ENCODE measurements at regions not wholly inside any gene's neighbourhood (a gene's known extent, or its start where the extent isn't known, plus 50 kb on each side); places are given as distances from the start of the nearest gene placed in this dataset.

GRCh38 chrX:25076941-25077500 is 61.3 kb upstream of the ARX start (continued):
- TF ChIP-seq DDIT3 (CRISPR knock-in tag; IDR thresholded peaks at IDR 0.05) (no peak), YEATS2 (CRISPR knock-in tag; IDR thresholded peaks at IDR 0.05; ENCODE audit: borderline replicate concordance) (no peak), GABPA (IDR thresholded peaks at IDR 0.05; ENCODE audit: low read depth, low read length) (no peak), GABPA (CRISPR knock-in tag; IDR thresholded peaks at IDR 0.05; ENCODE audit: low read depth) (no peak), KLF13 (CRISPR knock-in tag; IDR thresholded peaks at IDR 0.05) (no peak), RXRB (CRISPR knock-in tag; IDR thresholded peaks at IDR 0.05; ENCODE audit: borderline replicate concordance) (no peak), PTBP1 (IDR thresholded peaks at IDR 0.05; ENCODE audit: low read depth, low read length, poor library complexity, severe bottlenecking) (no peak), ZSCAN20 (CRISPR knock-in tag; IDR thresholded peaks at IDR 0.05; ENCODE audit: borderline replicate concordance) (no peak)

GRCh38 chrX:25072247-25072646 is 56.5 kb upstream of the ARX start:
- no peaks in the 10 kb centered on the region for H3K79me2 ChIP-seq (ENCODE audit: insufficient read depth, low read length)
- ATAC-seq (no peak), FAIRE-seq (no peak), DNase-seq (ENCODE audit: low spot score) (no peak)
- intact Hi-C loops (cut with micrococcal nuclease; ENCODE audit: unreplicated experiment) (no loop called here), in situ Hi-C loops (cut with HindIII; ENCODE audit: extremely low pct_ligation_motif_present, low pct_unique_long_range_greater_than_20kb) (no loop called here)
- H3K36me3 ChIP-seq (replicated peaks in 1 of 2; ENCODE audit: control insufficient read depth in 1 of 2, insufficient read depth in 2 of 2, low read length in 2 of 2), result no peaks in the 10 kb centered on the region
- no peak overlapping the region for H3K27ac ChIP-seq (ENCODE audit: extremely low read length, insufficient read depth, low read length)
- no peak overlapping the region for H2AFZ ChIP-seq (ENCODE audit: low read length)
- no peaks in the 10 kb centered on the region for H3K4me1 ChIP-seq (ENCODE audit: insufficient read depth, low read length)
- no peak overlapping the region for H3K4me3 ChIP-seq (replicated peaks in 1 of 3; ENCODE audit: insufficient read depth in 1 of 3, low read depth in 2 of 3, low read length in 3 of 3)
- no peaks in the 10 kb centered on the region for H4K20me1 ChIP-seq (ENCODE audit: insufficient read depth, low read length)
- BruUV-seq (replicated peaks), result no TSS peak
- POLR2A ChIA-PET, result no interaction called here
- H3K27me3 ChIP-seq (ENCODE audit: control insufficient read depth in 1 of 2, insufficient read depth in 2 of 2, low read length in 2 of 2), result no peaks in the 10 kb centered on the region
- no peak overlapping the region for H3K9ac ChIP-seq (ENCODE audit: insufficient read depth, low read depth, low read length)
- CTCF ChIA-PET (ENCODE audit: low intra/inter-chr PET ratio, low total read pairs), result no interaction called here
- H3K9me3 ChIP-seq (ENCODE audit: low read length), result no peaks in the 10 kb centered on the region
- H3K4me2 ChIP-seq (ENCODE audit: low read depth, low read length), result no peak overlapping the region
- TF ChIP-seq PCBP1 (IDR thresholded peaks at IDR 0.05; ENCODE audit: borderline replicate concordance, low read depth, low read length) (no peak), SNAPC5 (CRISPR knock-in tag; IDR thresholded peaks at IDR 0.05; ENCODE audit: borderline replicate concordance) (no peak), ZNF607 (CRISPR knock-in tag; IDR thresholded peaks at IDR 0.05; ENCODE audit: borderline replicate concordance) (no peak), ETS1 (CRISPR knock-in tag; IDR thresholded peaks at IDR 0.05) (no peak), TCF7 (IDR thresholded peaks at IDR 0.05; ENCODE audit: low read depth) (no peak), CREBL2 (CRISPR knock-in tag; IDR thresholded peaks at IDR 0.05; ENCODE audit: borderline replicate concordance) (no peak), CCAR2 (optimal IDR thresholded peaks at IDR 0.05; ENCODE audit: low read depth, low read length) (no peak), SP140L (CRISPR knock-in tag; IDR thresholded peaks at IDR 0.05; ENCODE audit: borderline replicate concordance) (no peak), TFDP2 (CRISPR knock-in tag; IDR thresholded peaks at IDR 0.05) (no peak), ZNF629 (CRISPR knock-in tag; conservative IDR thresholded peaks at IDR 0.05) (no peak), ZNF572 (CRISPR knock-in tag; IDR thresholded peaks at IDR 0.05) (no peak), SKIL (CRISPR knock-in tag; IDR thresholded peaks at IDR 0.05; ENCODE audit: borderline replicate concordance) (no peak)

Measured in HepG2 (cell line).